SK-N-SH treated with all-trans-retinoic acid at 6 μM for 48 hours (cell line): ENCODE measurements at regions not wholly inside any gene's neighbourhood (a gene's known extent, or its start where the extent isn't known, plus 50 kb on each side); places are given as distances from the start of the nearest gene placed in this dataset.

ENCODE experiments used
- ARNTL ChIP-seq: fragments of 450-650 bp; formaldehyde crosslinking; IDR thresholded peaks from 2 replicates; pipeline ENCODE4 v1.5.0; 2020; ENCODE audit warnings: low read depth, mild to moderate bottlenecking, moderate library complexity, borderline replicate concordance
- CREB5 ChIP-seq: fragments of 250-450 bp; sonication (Bioruptor Pico); IDR thresholded peaks from 2 replicates; pipeline ENCODE4 v1.5.1; 2020; ENCODE audit warnings: low read depth, mild to moderate bottlenecking, moderate library complexity
- CSRNP3 ChIP-seq: fragments of 250-450 bp; sonication (Bioruptor Pico); IDR thresholded peaks from 2 replicates; pipeline ENCODE4 v1.5.1; 2021; ENCODE audit warnings: mild to moderate bottlenecking, moderate library complexity
- GLIS3 ChIP-seq: fragments of 250-450 bp; sonication (Bioruptor Pico); IDR thresholded peaks from 2 replicates; pipeline ENCODE4 v1.5.0; 2020; ENCODE audit warnings: mild to moderate bottlenecking, moderate library complexity
- OSR1 ChIP-seq: fragments of 250-450 bp; sonication (Bioruptor Pico); IDR thresholded peaks from 2 replicates; pipeline ENCODE4 v1.8.0; 2022; ENCODE audit warnings: moderate library complexity, mild to moderate bottlenecking, inconsistent platforms
- PATZ1 ChIP-seq: fragments of 250-450 bp; sonication (Bioruptor Pico); IDR thresholded peaks from 2 replicates; pipeline ENCODE4 v1.8.0; 2020; ENCODE audit warnings: mild to moderate bottlenecking, moderate library complexity, borderline replicate concordance
- PPARA ChIP-seq: fragments of 250-450 bp; sonication (Bioruptor Pico); IDR thresholded peaks from 2 replicates; pipeline ENCODE4 v1.5.0; 2020; ENCODE audit warnings: mild to moderate bottlenecking, borderline replicate concordance
- RARB ChIP-seq: fragments of 250-450 bp; sonication (Bioruptor Pico); IDR thresholded peaks from 2 replicates; pipeline ENCODE4 v1.8.0; 2021; ENCODE audit warnings: mild to moderate bottlenecking, moderate library complexity
- TOX ChIP-seq: fragments of 250-450 bp; sonication (Bioruptor Pico); IDR thresholded peaks from 2 replicates; pipeline ENCODE4 v1.8.0; 2021; ENCODE audit warnings: mild to moderate bottlenecking, moderate library complexity, borderline replicate concordance
- TSHZ2 ChIP-seq: fragments of 250-450 bp; sonication (Bioruptor Pico); IDR thresholded peaks from 2 replicates; pipeline ENCODE4 v1.5.0; 2020; ENCODE audit warnings: mild to moderate bottlenecking, moderate library complexity
- ZFP30 ChIP-seq: fragments of 450-650 bp; formaldehyde crosslinking; IDR thresholded peaks from 2 replicates; pipeline ENCODE4 v1.5.0; 2022; ENCODE audit warnings: mild to moderate bottlenecking, moderate library complexity
- ZNF70 ChIP-seq: fragments of 450-650 bp; formaldehyde crosslinking; IDR thresholded peaks from 2 replicates; pipeline ENCODE4 v1.5.0; 2020; ENCODE audit warnings: mild to moderate bottlenecking, moderate library complexity

- TF ChIP-seq TOX (no peak), TSHZ2 (CRISPR knock-in tag) (no peak), PATZ1 (CRISPR knock-in tag) (no peak), OSR1 (CRISPR knock-in tag) (no peak), ZNF70 (CRISPR knock-in tag) (no peak), GLIS3 (CRISPR knock-in tag) (no peak), CSRNP3 (CRISPR knock-in tag) (no peak), ARNTL (CRISPR knock-in tag) (no peak), ZFP30 (CRISPR knock-in tag) (no peak), CREB5 (CRISPR knock-in tag) (no peak), PPARA (CRISPR knock-in tag) (no peak), RARB (no peak)
Observed at GRCh38 chr16:61024180-61024900, 1011.9 kb downstream of the CDH8 start.
